Fibroblast of mammary gland (primary cell): ENCODE measurements at regions not wholly inside any gene's neighbourhood (a gene's known extent, or its start where the extent isn't known, plus 50 kb on each side); places are given as distances from the start of the nearest gene placed in this dataset.

ENCODE experiments used
- DNase-seq: peaks from one replicate; pipeline ENCODE4 v3.0.0-alpha.2; 2010; ENCODE audit warnings: low read depth
- H3K4me3 ChIP-seq: 2 replicates; pipeline ENCODE4 v1.5.1; 2011; ENCODE audit warnings: low read depth, mild to moderate bottlenecking, low read length, moderate library complexity; ENCODE audit not compliant: control insufficient read depth
- CTCF ChIP-seq: conservative IDR thresholded peaks from 2 replicates; pipeline ENCODE4 v1.5.1; 2011; ENCODE audit warnings: low read depth, low read length, inconsistent platforms; ENCODE audit not compliant: control insufficient read depth, insufficient read depth

GRCh38 chr11:70491696-70492472, 93.6 kb downstream of the CTTN start:
- no peak for TF ChIP-seq CTCF
- DNase-seq: no peak
- H3K4me3 ChIP-seq: no peak overlapping the region

GRCh38 chr11:70493089-70493474, 94.8 kb downstream of the CTTN start:
- no peak overlapping the region for H3K4me3 ChIP-seq
- no peak for TF ChIP-seq CTCF
- no peak for DNase-seq

- no peak for TF ChIP-seq CTCF
- no peak overlapping the region for H3K4me3 ChIP-seq
- no peak for DNase-seq
These were observed 95.6 kb downstream of the CTTN start for GRCh38 chr11:70493891-70494290.

- DNase-seq: no peak
- TF ChIP-seq CTCF: no peak
- H3K4me3 ChIP-seq: no peak overlapping the region
These were observed 96.4 kb downstream of the CTTN start for GRCh38 chr11:70494559-70495350.

- DNase-seq: no peak
- TF ChIP-seq CTCF: no peak
- H3K4me3 ChIP-seq: no peak overlapping the region
These were observed 97.3 kb downstream of the CTTN start for GRCh38 chr11:70495351-70496310.
